Mesodermal cell (in vitro differentiated cells): ENCODE measurements at regions not wholly inside any gene's neighbourhood (a gene's known extent, or its start where the extent isn't known, plus 50 kb on each side); places are given as distances from the start of the nearest gene placed in this dataset.

Experiments used
- H3K27ac ChIP-seq: 2 replicates; pipeline ENCODE4 v1.7.0; 2013; ENCODE audit warnings: mild to moderate bottlenecking, low read depth, low read length, moderate library complexity; ENCODE audit not compliant: severe bottlenecking
- H3K36me3 ChIP-seq: 2 replicates; pipeline ENCODE4 v1.7.1; 2013; ENCODE audit warnings: mild to moderate bottlenecking, low read length, moderate library complexity; ENCODE audit not compliant: control insufficient read depth, insufficient read depth
- H3K4me1 ChIP-seq: one replicate; pipeline ENCODE4 v1.7.1; 2013; ENCODE audit warnings: mild to moderate bottlenecking, low read length; ENCODE audit not compliant: insufficient read depth, control insufficient read depth, poor library complexity, severe bottlenecking
- H3K4me3 ChIP-seq: 2 replicates; pipeline ENCODE4 v1.7.0; 2013; ENCODE audit warnings: low read length, control low read depth, mild to moderate bottlenecking; ENCODE audit not compliant: insufficient read depth, poor library complexity, severe bottlenecking; ENCODE audit errors: extremely low read depth
- H3K9me3 ChIP-seq: 2 replicates; pipeline ENCODE4 v1.7.1; 2013; ENCODE audit warnings: mild to moderate bottlenecking, low read length, moderate library complexity; ENCODE audit not compliant: control insufficient read depth
- WGBS, 2 experiments: methylation state at CpG; one replicate each; pipeline ENCODE4 v1.1.5; 2013; ENCODE audit warnings: missing lambda C conversion rate in 2 of 2; ENCODE audit not compliant: insufficient coverage in 2 of 2; 5-methylcytosine and 5-hydroxymethylcytosine counted together

- WGBS, 2 experiments, result 86 to 94% methylated on average over 6 of the region's 6 CpGs
- no peaks in the 10 kb centered on the region for H3K4me1 ChIP-seq
- no peaks in the 10 kb centered on the region for H3K36me3 ChIP-seq
- no peak overlapping the region for H3K27ac ChIP-seq
- H3K4me3 ChIP-seq, result no peak overlapping the region
- H3K9me3 ChIP-seq, result no peaks in the 10 kb centered on the region
Observed at GRCh38 chr1:239912471-239912870, 179.2 kb upstream of the FMN2 start.

- Histone ChIP-seq H3K4me3 (no peak overlapping the region), H3K27ac (no peak overlapping the region), H3K4me1 (no peaks in the 10 kb centered on the region), H3K9me3 (no peaks in the 10 kb centered on the region), H3K36me3 (no peaks in the 10 kb centered on the region)
- WGBS, 2 experiments, result 100% methylated on average over 1 to 2 of the region's 4 CpGs
Observed at GRCh38 chr1:239913141-239913585, 178.5 kb upstream of the FMN2 start.

GRCh38 chr1:239914751-239915231, 176.9 kb upstream of the FMN2 start:
- WGBS, 2 experiments, result 43 to 50% methylated on average over 2 of the region's 5 CpGs
- H3K27ac ChIP-seq, result no peak overlapping the region

GRCh38 chr1:239918634-239919033, 173.0 kb upstream of the FMN2 start:
- no peak overlapping the region for H3K4me3 ChIP-seq
- 65 to 88% methylated on average over 2 of the region's 4 CpGs for WGBS, 2 experiments
- no peaks in the 10 kb centered on the region for H3K9me3 ChIP-seq
- H3K4me1 ChIP-seq, result no peaks in the 10 kb centered on the region
- H3K27ac ChIP-seq, result no peak overlapping the region
- H3K36me3 ChIP-seq, result no peaks in the 10 kb centered on the region

More at GRCh38 chr1:239914751-239915231, 176.9 kb upstream of the FMN2 start:
- Histone ChIP-seq H3K4me1 (no peaks in the 10 kb centered on the region), H3K4me3 (no peak overlapping the region), H3K36me3 (no peaks in the 10 kb centered on the region), H3K9me3 (no peaks in the 10 kb centered on the region)

GRCh38 chr1:239920214-239920613, 171.5 kb upstream of the FMN2 start:
- no peaks in the 10 kb centered on the region for H3K4me1 ChIP-seq
- peaks cover 2% of the 10 kb centered on the region for H3K9me3 ChIP-seq
- H3K27ac ChIP-seq, result no peak overlapping the region
- H3K36me3 ChIP-seq, result no peaks in the 10 kb centered on the region
- WGBS, 2 experiments, result 78 to 89% methylated on average over 1 of the region's 2 CpGs
- H3K4me3 ChIP-seq, result no peak overlapping the region

- no peaks in the 10 kb centered on the region for H3K4me1 ChIP-seq
- no peak overlapping the region for H3K4me3 ChIP-seq
- no peak overlapping the region for H3K27ac ChIP-seq
- H3K36me3 ChIP-seq, result no peaks in the 10 kb centered on the region
- H3K9me3 ChIP-seq, result peaks cover 2% of the 10 kb centered on the region
- WGBS, 2 experiments, result 54 to 66% methylated on average over 3 to 4 of the region's 4 CpGs
Observed at GRCh38 chr1:239922778-239923522, 168.7 kb upstream of the FMN2 start.

- 95 to 97% methylated on average over 19 to 28 of the region's 30 CpGs for WGBS, 2 experiments
- Histone ChIP-seq H3K27ac (no peak overlapping the region), H3K4me1 (no peaks in the 10 kb centered on the region), H3K36me3 (no peaks in the 10 kb centered on the region), H3K4me3 (no peak overlapping the region), H3K9me3 (peaks cover 2% of the 10 kb centered on the region)
Observed at GRCh38 chr1:239924741-239925350, 166.8 kb upstream of the FMN2 start.

- WGBS, 2 experiments, result 88% methylated on average over 2 of the region's 3 CpGs; no CpG with 5 or more reads in 1 of the 2 experiments
- no peaks in the 10 kb centered on the region for H3K36me3 ChIP-seq
- H3K9me3 ChIP-seq, result peaks cover 2% of the 10 kb centered on the region
- no peaks in the 10 kb centered on the region for H3K4me1 ChIP-seq
- no peak overlapping the region for H3K27ac ChIP-seq
- H3K4me3 ChIP-seq, result no peak overlapping the region
Observed at GRCh38 chr1:239926184-239926583, 165.5 kb upstream of the FMN2 start.

- peaks cover 2% of the 10 kb centered on the region for H3K9me3 ChIP-seq
- WGBS, 2 experiments, result 92 to 96% methylated on average over 4 to 6 of the region's 6 CpGs
- no peak overlapping the region for H3K27ac ChIP-seq
- no peak overlapping the region for H3K4me3 ChIP-seq
- H3K4me1 ChIP-seq, result no peaks in the 10 kb centered on the region
- no peaks in the 10 kb centered on the region for H3K36me3 ChIP-seq
Observed at GRCh38 chr1:239929317-239929716, 162.4 kb upstream of the FMN2 start.

GRCh38 chr1:239930686-239931262, 160.9 kb upstream of the FMN2 start:
- H3K4me3 ChIP-seq, result no peak overlapping the region
- H3K27ac ChIP-seq, result no peak overlapping the region
- no peaks in the 10 kb centered on the region for H3K36me3 ChIP-seq
- no peaks in the 10 kb centered on the region for H3K9me3 ChIP-seq
- 100% methylated on average over 2 of the region's 3 CpGs; no CpG with 5 or more reads in 1 of the 2 experiments for WGBS, 2 experiments
- no peaks in the 10 kb centered on the region for H3K4me1 ChIP-seq
